NCI-H2081 (cell line): ENCODE measurements at regions not wholly inside any gene's neighbourhood (a gene's known extent, or its start where the extent isn't known, plus 50 kb on each side); places are given as distances from the start of the nearest gene placed in this dataset.

ENCODE experiments used
- DNase-seq, 2 experiments: peaks; one replicate each; lab custom pipeline; 2025; lab: John Stamatoyannopoulos, UW

DNA sequence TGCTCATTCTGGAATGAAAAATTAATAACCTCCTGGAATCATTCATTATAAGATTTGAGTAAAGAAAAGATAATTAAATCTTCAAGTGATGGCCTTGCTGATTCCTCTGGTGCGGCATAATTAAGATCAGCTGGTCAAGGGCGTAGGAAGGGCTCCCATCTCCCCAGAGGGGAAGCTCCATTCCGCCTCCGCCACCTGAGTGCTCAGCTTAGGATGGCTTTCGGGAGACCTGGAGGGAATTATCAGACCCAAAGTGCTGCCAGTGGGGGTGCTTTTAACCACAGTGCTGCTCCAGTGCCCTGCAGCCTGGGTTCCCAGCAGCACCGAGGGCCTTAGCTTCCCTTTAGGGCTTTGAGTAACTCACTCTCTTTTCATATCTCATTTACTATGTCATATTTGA lies 556.6 kb upstream of the RGMA start:
- DNase-seq, result no peak

DNA sequence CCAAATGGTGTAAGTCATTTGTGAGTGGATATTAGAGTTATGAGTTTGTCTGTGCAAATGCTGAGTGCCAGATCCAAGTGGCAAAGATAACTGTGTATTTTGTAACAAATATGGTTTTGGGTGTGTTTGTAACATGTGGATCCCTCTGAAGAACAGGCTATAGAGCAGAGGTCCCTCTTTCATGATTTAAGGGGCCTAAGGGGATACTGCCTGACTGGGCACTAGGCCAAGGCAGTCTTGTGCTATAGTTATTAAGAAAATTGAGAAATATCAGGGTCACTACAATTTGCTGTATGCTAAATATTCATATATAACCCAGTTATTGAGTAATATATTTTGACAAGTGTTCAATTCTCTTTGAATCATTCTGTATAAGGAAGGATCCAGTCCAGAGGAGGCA lies 555.6 kb upstream of the RGMA start:
- no peak for DNase-seq

DNA sequence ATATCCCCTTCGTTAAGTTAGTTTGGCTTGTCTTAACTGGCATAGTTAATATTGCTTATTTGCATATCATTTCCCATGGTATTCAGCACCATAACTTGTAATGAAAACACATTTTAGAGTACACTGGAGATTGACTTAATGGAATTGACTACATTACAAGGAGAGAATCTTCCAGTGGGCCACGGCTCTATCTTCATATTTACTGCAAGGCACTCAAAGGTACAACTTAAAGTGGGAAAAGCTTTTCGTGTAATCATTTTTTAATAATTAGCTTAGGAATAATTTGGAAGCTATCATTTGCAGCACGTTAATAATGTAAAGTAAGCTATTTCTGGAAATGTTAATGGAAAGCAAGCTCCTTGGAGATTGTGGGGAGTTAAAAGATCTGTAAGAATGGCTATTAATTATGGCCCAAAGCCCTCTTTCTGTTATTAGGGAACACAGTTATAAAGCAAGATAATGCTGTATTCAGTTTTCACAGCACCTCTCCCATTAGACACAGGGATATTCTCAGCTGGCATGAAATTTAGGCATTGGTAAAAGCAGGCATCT lies 551.5 kb upstream of the RGMA start:
- no peak for DNase-seq

DNA sequence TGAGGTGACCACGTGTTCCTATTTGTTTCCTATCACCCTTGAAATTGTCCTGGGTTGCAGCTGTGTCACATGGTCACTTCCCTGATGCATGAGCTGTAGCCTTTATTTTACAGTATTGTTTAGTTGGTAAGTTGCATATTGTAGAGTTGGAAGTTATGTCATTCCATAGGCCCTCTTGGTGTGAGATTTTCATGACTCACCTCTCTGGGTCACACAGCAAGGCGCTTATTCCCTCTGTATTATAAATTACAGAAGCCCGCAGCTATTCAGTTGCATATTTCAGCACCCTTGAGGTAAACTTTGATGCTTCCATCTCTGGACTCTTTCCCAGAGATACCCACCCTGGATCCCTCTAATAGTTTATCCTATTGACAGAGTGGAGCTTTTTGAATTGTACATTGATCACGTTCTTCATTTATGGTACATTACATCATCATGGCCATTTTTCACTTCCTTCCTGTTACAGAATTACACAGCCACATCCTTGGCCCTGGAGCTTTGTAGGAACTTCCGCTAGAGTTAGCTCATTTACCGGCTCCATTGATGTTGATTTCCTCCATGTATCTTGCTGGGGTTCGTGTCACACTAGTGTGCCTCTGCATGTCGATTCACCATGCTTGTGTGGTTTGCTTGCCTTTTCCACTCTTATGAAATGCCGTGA lies 543.1 kb upstream of the RGMA start:
- DNase-seq, result no peak

DNA sequence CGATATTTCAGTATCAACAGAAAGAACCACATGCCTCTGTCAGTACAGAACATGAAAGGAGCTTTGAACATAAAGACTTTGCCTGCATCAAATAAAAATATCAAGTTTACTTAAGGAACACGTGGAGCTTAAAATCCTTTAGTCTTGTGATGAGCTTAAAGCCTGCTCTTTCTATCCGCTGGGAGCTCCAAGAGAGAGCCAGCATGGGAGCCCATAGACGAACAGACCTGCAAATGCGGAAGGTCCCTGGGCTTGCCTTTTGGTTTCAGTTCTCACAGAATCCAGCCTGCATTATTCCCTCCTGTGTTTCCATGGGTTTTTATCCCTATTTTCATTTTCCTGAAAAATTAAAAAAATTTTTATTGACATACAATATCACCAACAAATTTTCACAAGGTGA lies 530.6 kb upstream of the RGMA start:
- DNase-seq, result no peak

DNA sequence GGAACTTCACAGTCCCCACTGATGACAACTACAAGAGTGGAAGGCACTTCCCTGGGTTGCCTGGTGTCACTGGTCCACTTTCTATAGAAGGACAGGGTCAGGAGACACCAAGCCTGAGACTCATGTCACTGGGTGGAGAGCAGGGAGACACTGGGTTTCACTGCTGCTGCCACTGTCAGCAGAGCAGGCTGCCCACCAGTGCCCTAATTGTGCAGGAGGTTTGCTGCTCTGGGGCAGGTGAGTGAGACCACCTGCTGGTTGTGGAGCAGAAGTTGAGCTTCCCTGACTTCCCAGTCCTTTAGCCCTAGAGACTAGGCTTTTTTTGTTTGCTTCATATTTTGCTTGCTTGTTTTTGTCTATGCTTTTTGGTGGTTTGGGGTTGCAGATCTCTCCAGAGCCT lies 528.4 kb upstream of the RGMA start:
- DNase-seq, result no peak

DNA sequence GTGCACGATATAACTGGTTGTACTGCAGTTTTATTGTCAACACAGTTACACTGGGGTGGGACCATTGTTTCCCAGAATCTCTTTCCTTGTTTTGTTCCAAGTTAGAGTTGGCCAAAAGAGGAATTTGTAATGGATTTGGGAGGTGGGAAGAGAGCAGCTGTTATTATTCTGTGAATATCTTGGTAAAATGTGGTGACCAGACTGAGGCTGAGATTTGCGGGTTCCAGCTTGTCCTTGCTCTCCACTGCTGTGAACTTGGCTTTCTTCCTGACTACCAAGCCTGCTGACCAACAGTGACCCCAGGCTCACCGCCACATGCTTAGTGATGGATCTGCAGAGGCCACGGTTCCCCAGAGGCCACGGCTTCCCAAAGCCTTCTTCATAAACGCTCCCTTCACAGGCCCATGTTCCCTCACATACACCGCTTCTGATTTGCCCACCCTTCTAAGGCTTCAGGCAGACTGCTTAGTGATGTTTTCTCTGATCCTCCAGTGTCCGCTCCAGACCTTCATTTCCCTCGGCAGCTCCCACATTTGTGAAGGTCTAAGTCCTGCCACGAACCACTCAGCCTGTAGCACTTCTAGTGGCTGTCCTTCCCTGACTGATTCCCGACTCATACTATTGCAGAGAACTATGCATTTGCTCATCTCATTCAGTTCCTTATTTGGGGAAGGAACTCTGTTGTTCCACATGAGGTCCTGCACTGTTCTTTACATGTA lies 525.5 kb upstream of the RGMA start:
- no peak for DNase-seq

DNA sequence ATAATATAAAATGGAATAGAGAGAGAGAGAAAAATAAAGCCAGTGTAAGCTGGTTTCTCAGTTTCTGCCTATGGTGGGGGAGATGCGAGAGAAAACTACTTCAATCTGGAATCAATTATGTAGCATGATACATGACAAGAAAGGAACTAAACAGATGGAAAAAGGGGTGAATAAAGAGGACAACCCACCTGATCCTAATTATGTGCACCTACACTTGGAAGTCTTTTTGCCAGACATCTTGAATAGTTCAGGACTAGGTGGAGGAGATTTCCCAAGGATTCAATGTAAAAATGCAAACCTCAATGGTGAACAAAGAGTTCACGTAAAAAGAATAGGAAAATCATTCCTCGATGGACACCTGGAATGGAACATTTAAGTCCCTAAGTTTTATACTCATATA lies 524.4 kb upstream of the RGMA start:
- DNase-seq, result no peak

DNA sequence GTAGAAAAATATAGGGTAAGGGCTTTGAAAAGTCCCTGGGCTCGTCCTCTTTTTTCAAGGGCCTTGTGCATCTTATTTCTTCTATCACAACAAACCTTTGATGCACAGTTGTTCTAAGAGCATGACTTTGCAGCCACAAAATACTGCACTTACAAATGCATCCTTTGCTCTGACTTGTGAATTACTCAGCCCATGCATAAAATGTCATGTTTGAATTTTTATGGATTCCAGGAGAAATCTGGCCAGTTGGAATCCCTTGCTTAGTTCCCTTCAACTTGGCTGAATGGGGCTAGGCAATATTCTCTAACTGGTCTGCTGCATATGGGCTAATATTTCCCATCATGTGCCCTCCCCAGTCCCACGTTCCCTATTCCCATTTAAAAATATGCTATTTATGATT lies 523.9 kb upstream of the RGMA start:
- DNase-seq, result no peak

DNA sequence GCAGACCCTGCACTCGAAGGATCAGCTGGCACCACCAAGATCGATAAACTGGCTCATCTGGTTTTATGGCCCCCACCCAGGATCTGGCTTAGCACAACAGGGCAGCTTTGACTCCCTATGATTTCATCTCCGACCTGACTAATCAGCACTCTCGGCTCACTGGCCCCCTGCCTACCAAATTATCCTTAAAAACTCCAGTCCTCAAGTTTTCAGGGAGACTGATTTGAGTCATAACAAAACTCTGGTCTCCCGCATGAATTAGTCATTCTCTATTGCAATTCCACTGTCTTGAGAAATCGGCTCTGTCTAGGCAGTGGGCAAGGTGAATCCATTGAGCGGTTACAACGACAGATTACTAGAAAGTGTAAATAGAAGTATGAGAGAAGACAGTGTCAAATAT lies 521.9 kb upstream of the RGMA start:
- no peak for DNase-seq

DNA sequence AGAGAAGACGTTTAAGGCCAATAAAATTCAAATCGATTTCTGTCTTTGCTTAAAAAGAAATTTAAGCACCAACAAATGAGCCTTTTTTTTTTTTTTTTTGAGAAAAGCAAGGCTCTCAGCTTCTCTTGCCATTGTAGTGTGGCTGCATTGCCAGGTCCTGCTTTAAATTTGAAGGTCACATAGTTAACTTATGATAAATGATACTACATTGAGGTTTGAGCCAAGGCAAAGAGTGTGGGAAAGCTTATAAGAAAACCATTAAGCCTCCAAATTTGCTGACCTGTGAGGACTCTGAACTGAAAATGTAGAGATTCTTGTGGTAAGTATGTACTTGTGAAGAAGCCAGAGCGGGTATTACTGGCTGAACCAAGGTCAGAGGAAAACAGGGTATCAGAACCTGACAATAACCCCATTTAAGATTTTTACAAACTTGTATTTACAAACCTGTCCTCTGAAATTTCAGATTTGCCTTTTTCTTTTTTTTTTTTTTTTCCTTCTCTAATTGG lies 519.7 kb upstream of the RGMA start:
- DNase-seq, result no peak

DNA sequence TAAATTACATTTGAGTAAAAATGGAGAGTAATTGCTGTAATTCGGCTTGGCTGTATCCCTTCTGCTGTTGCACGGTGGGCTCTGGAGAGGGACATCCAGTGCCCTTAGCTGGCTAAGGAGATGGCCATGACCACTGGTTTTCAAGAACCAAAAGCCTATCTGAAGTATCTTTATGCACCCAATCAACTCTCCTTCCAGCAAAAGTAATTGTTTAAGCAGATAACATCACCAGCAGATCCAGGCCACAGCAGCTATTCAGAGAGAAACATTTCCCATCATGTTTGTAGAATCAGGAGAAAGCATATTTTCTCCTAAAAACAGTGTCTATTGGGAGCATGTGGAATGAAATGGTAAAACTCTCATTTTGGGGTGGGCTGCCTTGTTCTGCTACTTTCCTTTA lies 514.5 kb upstream of the RGMA start:
- DNase-seq, result no peak

DNA sequence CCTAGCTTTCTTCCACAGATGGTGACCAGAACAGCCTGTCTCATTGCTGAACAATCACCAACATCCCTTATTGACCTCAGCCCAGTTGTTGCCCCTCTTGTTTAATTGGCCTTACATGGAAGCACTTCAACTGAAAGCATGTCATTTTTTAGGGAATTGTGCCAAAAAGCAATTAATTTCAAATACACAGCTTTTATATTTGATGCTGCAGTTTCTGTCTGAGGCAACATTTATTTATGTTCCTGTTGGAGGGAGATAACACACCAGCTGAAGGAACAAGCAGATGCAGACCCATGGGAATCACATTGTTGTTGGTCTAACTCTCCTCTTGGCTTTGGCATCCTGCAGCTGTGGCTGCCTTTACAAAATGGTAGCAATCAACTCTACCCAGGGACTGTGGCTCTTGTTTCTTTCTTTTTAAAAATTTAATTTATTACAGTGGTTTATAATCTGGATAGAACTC lies 498.1 kb upstream of the RGMA start:
- no peak for DNase-seq

DNA sequence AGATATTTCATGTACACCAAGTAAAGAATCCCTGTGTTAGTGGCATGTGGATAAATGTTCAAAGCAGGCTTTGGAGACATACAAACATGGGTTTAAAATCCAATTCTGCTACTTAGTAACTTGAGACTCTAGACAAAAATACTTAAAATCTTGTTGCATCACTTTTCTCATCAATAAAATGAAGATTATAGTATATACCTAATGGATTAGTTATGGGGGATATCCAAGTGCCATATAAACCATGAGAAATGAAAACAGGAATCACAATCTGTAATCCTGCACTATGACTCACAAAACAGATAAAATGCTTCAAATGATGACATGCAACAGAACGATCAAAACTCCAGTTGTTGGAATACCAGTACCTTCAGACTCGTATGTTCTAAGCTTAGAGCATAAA lies 496.0 kb upstream of the RGMA start:
- DNase-seq, result no peak

DNA sequence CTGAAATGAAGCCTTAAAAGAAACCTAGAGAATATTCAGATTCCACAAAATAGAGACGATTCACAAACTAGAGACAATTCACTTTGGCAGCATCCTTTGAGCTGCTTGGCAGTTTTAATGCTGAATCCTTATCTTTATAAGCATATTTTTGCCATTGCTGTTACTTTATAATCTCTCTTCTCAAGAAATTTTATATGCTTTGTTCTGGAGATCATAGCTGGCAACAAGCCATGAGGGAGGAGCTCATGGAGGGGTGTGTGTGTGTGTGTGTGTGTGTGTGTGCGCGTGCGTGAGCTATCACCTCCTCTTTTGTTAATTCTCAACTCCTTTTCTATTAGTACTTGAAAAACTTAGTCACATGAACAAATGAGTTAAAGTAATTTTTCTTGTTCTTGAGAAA lies 495.0 kb upstream of the RGMA start:
- DNase-seq, result no peak

DNA sequence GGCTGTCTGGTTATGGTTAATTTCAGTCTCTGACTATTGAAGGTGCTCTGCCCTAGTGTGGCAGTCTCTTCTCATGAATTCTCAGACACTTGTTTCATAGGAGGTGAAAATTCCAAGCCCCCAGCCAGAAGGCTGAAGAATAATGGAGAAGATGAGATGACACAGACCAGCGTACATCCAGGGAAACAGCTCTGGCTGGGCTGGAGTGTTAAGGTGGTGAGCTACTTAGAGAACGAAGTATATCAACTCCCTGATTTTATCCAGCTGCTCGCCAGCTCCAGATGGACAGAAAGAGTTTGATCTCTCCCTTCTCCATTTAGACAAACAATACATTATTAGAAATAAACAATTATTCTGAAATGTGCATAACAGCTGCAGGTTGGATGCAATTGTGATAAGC lies 494.5 kb upstream of the RGMA start:
- DNase-seq, result no peak

DNA sequence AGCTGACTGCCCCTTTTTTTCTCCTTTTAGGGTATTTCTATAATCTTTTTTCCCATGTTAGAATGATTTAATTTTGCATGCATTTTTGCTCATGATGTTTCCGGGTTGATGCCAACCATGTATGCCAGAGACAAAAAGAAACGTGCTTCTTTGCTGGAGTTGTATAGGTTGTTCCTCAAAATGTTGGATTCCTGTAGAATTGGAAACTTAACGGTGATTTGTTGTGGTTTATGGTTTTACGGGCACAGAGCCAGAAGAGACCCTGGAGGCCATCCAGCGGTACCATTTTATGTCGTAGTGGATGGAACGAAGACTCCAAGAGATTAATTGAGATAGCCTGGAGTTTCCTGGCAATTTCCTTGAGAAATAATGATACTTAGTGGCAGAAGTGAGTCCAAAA lies 481.5 kb upstream of the RGMA start:
- DNase-seq, result no peak

DNA sequence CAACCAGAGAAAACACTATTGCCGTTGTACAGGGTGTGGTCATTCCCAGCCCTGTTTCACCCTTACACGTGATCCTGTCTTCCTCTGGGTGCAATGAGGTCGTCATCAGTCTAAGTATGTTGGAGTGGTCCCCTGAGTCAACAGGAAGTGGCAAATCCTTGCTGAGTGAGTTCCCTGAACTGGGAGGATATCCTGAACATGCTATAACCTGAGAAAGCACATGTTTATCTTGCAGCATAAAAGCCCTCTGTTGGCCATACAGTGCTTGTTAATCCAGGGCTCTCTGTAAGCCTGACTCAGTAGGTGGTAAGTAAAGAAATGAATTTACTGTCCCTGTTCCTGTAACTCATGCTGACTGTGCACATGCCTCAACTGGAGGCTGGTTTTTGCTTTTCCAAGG lies 477.8 kb upstream of the RGMA start:
- DNase-seq, result no peak

DNA sequence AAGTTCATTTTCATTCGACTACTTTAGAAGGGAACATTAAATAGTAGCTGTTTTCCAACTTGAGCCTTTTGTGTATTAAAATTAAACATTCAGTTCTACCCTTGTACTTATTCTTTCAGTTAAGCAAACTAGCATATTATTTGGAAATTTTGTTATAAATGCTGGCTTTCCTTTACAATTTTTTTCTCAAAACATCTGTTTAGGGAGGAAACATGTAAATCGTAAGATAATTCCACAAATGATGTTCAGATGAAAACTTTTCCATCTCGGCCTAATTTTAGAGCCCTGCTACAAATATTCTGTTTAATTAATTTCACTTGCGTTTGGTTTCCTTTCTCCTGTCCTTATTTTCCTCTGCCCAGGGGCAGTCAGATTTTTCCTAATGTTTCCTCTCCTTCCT lies 476.2 kb upstream of the RGMA start:
- no peak for DNase-seq

DNA sequence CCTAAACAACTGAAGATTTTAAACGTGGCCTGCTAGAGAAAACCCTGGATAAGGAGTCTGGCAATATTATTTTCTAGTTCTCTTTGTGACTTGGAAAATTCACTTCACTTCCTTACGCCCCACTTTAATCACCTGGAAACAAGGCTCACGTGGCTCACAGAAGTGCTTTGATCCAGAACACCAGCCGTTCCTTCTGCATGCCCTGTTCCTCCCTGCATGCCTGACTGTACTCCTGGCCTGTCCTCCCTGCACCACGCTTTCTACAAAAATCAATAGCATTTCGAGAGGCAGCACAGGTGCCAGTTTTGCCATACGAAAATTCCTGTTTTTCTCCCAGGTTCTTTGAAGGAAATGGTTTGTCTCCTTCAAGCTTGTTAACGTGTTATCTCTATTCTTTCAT lies 474.2 kb upstream of the RGMA start:
- no peak for DNase-seq

DNA sequence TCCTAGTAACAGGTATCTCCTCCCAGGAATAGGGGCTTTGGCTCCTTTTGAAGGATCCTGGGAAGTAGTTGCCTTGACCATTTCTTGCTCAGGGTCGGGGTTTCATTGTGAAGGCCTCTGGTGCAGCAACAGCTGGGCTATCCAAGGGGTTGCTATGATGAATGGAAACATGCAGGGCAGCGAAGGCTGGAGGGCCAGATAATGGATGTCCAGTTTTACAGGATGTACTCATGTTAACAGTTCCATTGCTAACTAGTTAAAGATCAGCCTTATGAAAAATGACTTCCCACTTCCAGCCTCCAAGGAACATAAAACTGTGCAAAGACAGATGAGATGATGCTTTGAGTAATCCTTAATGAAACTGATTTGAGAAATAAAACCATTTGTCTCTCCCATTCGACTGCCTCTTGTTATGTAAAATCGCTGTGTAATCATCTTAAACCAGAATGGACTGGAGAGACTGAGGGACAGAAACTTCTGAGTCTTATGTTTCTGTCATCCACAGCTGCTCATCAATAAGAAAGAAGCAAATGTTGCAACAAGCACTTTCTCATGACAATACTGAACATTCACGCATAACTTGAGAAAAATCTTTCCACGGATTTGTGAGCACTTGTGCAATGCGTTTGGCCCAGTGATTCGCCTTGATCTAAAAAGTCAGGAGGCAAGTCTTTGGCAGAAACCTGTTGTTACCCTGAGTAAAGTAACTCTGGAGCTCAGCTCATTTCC lies 473.5 kb upstream of the RGMA start:
- DNase-seq, result no peak

DNA sequence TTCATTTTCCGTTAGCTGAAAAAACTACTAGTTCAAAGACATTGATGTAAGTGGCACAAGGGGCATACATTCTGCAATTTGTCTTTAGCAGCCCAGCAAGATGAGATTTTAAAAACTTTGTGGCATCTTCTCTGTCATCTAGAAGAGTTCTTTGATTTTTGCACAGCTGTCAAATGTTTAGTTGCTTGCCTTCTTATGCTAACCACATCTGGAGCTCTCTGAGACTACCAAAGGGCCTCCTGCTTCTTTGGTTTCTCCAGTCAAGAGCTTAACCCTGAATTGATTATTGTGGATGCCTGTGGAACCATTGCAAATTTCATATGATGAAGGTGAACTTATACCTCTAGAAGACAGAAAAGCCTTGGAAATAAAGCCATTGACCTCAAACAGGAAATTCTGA lies 468.7 kb upstream of the RGMA start:
- no peak for DNase-seq
